BLaER1 treated with 17β-estradiol and CSF1 and Interleukin-3, amounts not matched to agents 10 nM and 100 nM (cell line): ENCODE measurements at regions not wholly inside any gene's neighbourhood (a gene's known extent, or its start where the extent isn't known, plus 50 kb on each side); places are given as distances from the start of the nearest gene placed in this dataset.

Experiments used
- H3K27ac ChIP-seq, 11 experiments: shearing (Covaris generic); formaldehyde crosslinking; 2 replicates each; pipeline ENCODE4 v1.8.1; 2022
- H3K27me3 ChIP-seq, 11 experiments: shearing (Covaris generic); formaldehyde crosslinking; 2 replicates each; pipeline ENCODE4 v1.8.1; 2022
- H3K36me3 ChIP-seq, 11 experiments: shearing (Covaris generic); formaldehyde crosslinking; 2 replicates each; pipeline ENCODE4 v1.8.1; 2022
- H3K4me1 ChIP-seq, 10 experiments: shearing (Covaris generic); formaldehyde crosslinking; 2 replicates each; pipeline ENCODE4 v1.8.1; 2022
- H3K4me2 ChIP-seq, 11 experiments: shearing (Covaris generic); formaldehyde crosslinking; 2 replicates each; pipeline ENCODE4 v1.8.1; 2022
- H3K4me3 ChIP-seq, 10 experiments: shearing (Covaris generic); formaldehyde crosslinking; 2 replicates each; pipeline ENCODE4 v1.8.1; 2022
- H3K9ac ChIP-seq, 11 experiments: shearing (Covaris generic); formaldehyde crosslinking; 2 replicates each; pipeline ENCODE4 v1.8.1; 2022
- H3K9me3 ChIP-seq, 11 experiments: shearing (Covaris generic); formaldehyde crosslinking; replicated peaks in 1 of 11; 2 replicates each; pipeline ENCODE4 v1.8.1; 2022
- H4K20me1 ChIP-seq, 11 experiments: shearing (Covaris generic); formaldehyde crosslinking; 2 replicates each; pipeline ENCODE4 v1.8.1; 2022
- Cebpa-rat ChIP-seq, 11 experiments: shearing (Covaris generic); IDR thresholded peaks; 2 replicates each; pipeline ENCODE4 v1.8.1; 2022

- peaks cover 13 to 31% (median 19%) of the 10 kb centered on the region in 11 experiments for H3K9me3 ChIP-seq
- H4K20me1 ChIP-seq, result no peaks in the 10 kb centered on the region
- H3K4me3 ChIP-seq, result no peak overlapping the region
- H3K36me3 ChIP-seq, result no peaks in the 10 kb centered on the region; a peak in 1 of 22 replicates
- H3K4me1 ChIP-seq, result peaks cover 0 to 30% (median 3%) of the 10 kb centered on the region in 10 experiments; a peak in 13 of 20 replicates
- no peaks in the 10 kb centered on the region for H3K27me3 ChIP-seq
- H3K27ac ChIP-seq, result no peak overlapping the region
- H3K4me2 ChIP-seq, result no peak overlapping the region
- TF ChIP-seq Cebpa-rat (IDR thresholded peaks at IDR 0.05), result no peak
- H3K9ac ChIP-seq, result no peak overlapping the region
These were observed 134.6 kb downstream of the CEBPB start for GRCh38 chr20:50325215-50325614.

- H3K9me3 ChIP-seq, result peaks cover 13 to 31% (median 19%) of the 10 kb centered on the region in 11 experiments
- H3K9ac ChIP-seq, result no peak overlapping the region
- no peak overlapping the region for H3K4me2 ChIP-seq
- TF ChIP-seq Cebpa-rat (IDR thresholded peaks at IDR 0.05), result no peak
- H3K36me3 ChIP-seq, result no peaks in the 10 kb centered on the region; a peak in 1 of 22 replicates
- no peaks in the 10 kb centered on the region for H4K20me1 ChIP-seq
- peaks cover 4 to 34% (median 8%) of the 10 kb centered on the region in 10 experiments; a peak in 18 of 20 replicates for H3K4me1 ChIP-seq
- H3K27ac ChIP-seq, result no peak overlapping the region
- H3K27me3 ChIP-seq, result no peaks in the 10 kb centered on the region
- no peak overlapping the region for H3K4me3 ChIP-seq
These were observed 135.0 kb downstream of the CEBPB start for GRCh38 chr20:50325651-50326050.

GRCh38 chr20:50327666-50328065 is 137.0 kb downstream of the CEBPB start:
- peaks cover 8 to 37% (median 17%) of the 10 kb centered on the region in 10 experiments; a peak in 19 of 20 replicates for H3K4me1 ChIP-seq
- peaks cover 13 to 31% (median 19%) of the 10 kb centered on the region in 11 experiments for H3K9me3 ChIP-seq
- 0 out of 22 replicates have a peak, but pooled peaks cover 0 to 5% (median 0%) of the 10 kb centered on the region in 11 experiments for H3K27me3 ChIP-seq
- H3K4me2 ChIP-seq, result no peak overlapping the region
- no peaks in the 10 kb centered on the region; a peak in 1 of 22 replicates for H3K36me3 ChIP-seq
- no peak overlapping the region for H3K27ac ChIP-seq
- H3K9ac ChIP-seq, result no peak overlapping the region
- no peak overlapping the region for H3K4me3 ChIP-seq
- no peak for TF ChIP-seq Cebpa-rat (IDR thresholded peaks at IDR 0.05)
- H4K20me1 ChIP-seq, result no peaks in the 10 kb centered on the region

GRCh38 chr20:50328222-50328979 is 137.8 kb downstream of the CEBPB start:
- Histone ChIP-seq H3K36me3 (no peaks in the 10 kb centered on the region; a peak in 1 of 22 replicates), H3K4me1 (peaks cover 8 to 42% (median 18%) of the 10 kb centered on the region in 10 experiments; a peak in 19 of 20 replicates), H3K9ac (no peak overlapping the region), H3K9me3 (peaks cover 13 to 31% (median 19%) of the 10 kb centered on the region in 11 experiments), H3K27ac (no peak overlapping the region), H3K4me3 (peak overlapping the region in 1 of 10 experiments; percentile 6; a peak in 1 of 20 replicates), H4K20me1 (no peaks in the 10 kb centered on the region), H3K27me3 (0 out of 22 replicates have a peak, but pooled peaks cover 0 to 5% (median 0%) of the 10 kb centered on the region in 11 experiments), H3K4me2 (no peak overlapping the region)
- TF ChIP-seq Cebpa-rat (IDR thresholded peaks at IDR 0.05), result no peak

- Histone ChIP-seq H3K27me3 (0 out of 22 replicates have a peak, but pooled peaks cover 0 to 5% (median 0%) of the 10 kb centered on the region in 11 experiments), H3K9ac (no peak overlapping the region), H4K20me1 (no peaks in the 10 kb centered on the region), H3K4me3 (0 out of 20 replicates have a peak overlapping the region, but pooled peaks of 1 of the 10 experiments have one; percentile 6), H3K9me3 (peaks cover 13 to 31% (median 19%) of the 10 kb centered on the region in 11 experiments), H3K27ac (no peak overlapping the region), H3K4me2 (no peak overlapping the region), H3K36me3 (no peaks in the 10 kb centered on the region; a peak in 1 of 22 replicates), H3K4me1 (peaks cover 8 to 45% (median 16%) of the 10 kb centered on the region in 10 experiments; a peak in 19 of 20 replicates)
- TF ChIP-seq Cebpa-rat (IDR thresholded peaks at IDR 0.05), result no peak
These were observed 138.6 kb downstream of the CEBPB start for GRCh38 chr20:50328996-50329898.

GRCh38 chr20:50329981-50330503 is 139.4 kb downstream of the CEBPB start:
- no peaks in the 10 kb centered on the region; a peak in 1 of 22 replicates for H3K36me3 ChIP-seq
- no peak overlapping the region for H3K27ac ChIP-seq
- H3K27me3 ChIP-seq, result 0 out of 22 replicates have a peak, but pooled peaks cover 0 to 5% (median 0%) of the 10 kb centered on the region in 11 experiments
- H3K9ac ChIP-seq, result no peak overlapping the region
- no peak for TF ChIP-seq Cebpa-rat (IDR thresholded peaks at IDR 0.05)
- peaks cover 8 to 46% (median 18%) of the 10 kb centered on the region in 10 experiments; a peak in 19 of 20 replicates for H3K4me1 ChIP-seq
- H3K4me3 ChIP-seq, result no peak overlapping the region
- no peaks in the 10 kb centered on the region for H4K20me1 ChIP-seq
- peak overlapping the region; percentile 14 to 78 (median 56); a peak in 19 of 22 replicates for H3K4me2 ChIP-seq
- H3K9me3 ChIP-seq, result peaks cover 13 to 31% (median 19%) of the 10 kb centered on the region in 11 experiments

GRCh38 chr20:50330504-50331313 is 140.1 kb downstream of the CEBPB start:
- peaks cover 8 to 53% (median 23%) of the 10 kb centered on the region in 10 experiments; a peak in 19 of 20 replicates for H3K4me1 ChIP-seq
- H3K9me3 ChIP-seq, result peaks cover 13 to 31% (median 19%) of the 10 kb centered on the region in 11 experiments
- no peak overlapping the region for H3K27ac ChIP-seq
- H3K27me3 ChIP-seq, result 0 out of 22 replicates have a peak, but pooled peaks cover 0 to 5% (median 0%) of the 10 kb centered on the region in 11 experiments
- H3K36me3 ChIP-seq, result no peaks in the 10 kb centered on the region; a peak in 1 of 22 replicates
- peak overlapping the region; percentile 14 to 78 (median 56) for H3K4me2 ChIP-seq
- H4K20me1 ChIP-seq, result no peaks in the 10 kb centered on the region
- no peak for TF ChIP-seq Cebpa-rat (IDR thresholded peaks at IDR 0.05)
- H3K4me3 ChIP-seq, result no peak overlapping the region
- peak overlapping the region in 2 of 11 experiments; percentile 5 to 35; a peak in 2 of 22 replicates for H3K9ac ChIP-seq
